ENCODE measurements at regions not wholly inside any gene's neighbourhood (a gene's known extent, or its start where the extent isn't known, plus 50 kb on each side); places are given as distances from the start of the nearest gene placed in this dataset.

- no peak overlapping the region for H3K27ac Mint-ChIP-seq (ENCODE audit: unreplicated experiment)
- DNase-seq = no peak
- no peak for TF ChIP-seq CTCF (IDR thresholded peaks at IDR 0.05; ENCODE audit: partially characterized antibody, unreplicated experiment)
These were observed 557.0 kb downstream of the SLC6A15 start for GRCh38 chr12:84355561-84355960.

DNA sequence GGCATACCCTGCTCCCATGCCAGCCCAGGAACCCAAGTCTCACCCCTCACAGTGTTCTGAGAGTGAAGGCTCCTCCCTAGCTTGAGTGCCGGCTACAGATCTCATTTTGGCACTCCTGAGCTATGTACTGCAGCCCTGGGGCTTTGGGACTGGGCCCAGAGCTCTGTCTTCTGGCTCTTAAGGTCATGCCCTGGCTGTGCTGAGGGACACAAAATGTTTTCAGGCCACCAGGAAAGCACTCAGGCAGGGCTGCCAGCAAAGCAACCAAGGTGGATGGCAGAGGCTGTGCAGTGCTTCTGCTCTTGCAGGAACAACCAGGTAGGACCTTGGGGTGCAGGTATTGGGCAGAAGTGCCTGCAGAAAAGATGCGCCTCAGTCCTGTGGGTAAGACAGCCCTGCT is 564.0 kb downstream of the SLC6A15 start:
- no peak for DNase-seq
- H3K36me3 Mint-ChIP-seq (ENCODE audit: unreplicated experiment) = peaks cover 4% of the 10 kb centered on the region
- H3K4me3 Mint-ChIP-seq (ENCODE audit: unreplicated experiment) = no peak overlapping the region
- peaks cover 10% of the 10 kb centered on the region for H3K4me1 Mint-ChIP-seq (ENCODE audit: low read depth, unreplicated experiment)
- no peaks in the 10 kb centered on the region for H3K27me3 Mint-ChIP-seq (ENCODE audit: unreplicated experiment)
- no peak for TF ChIP-seq CTCF (IDR thresholded peaks at IDR 0.05; ENCODE audit: partially characterized antibody, unreplicated experiment)
- H3K27ac Mint-ChIP-seq (ENCODE audit: unreplicated experiment) = no peak overlapping the region
- no peaks in the 10 kb centered on the region for H3K9me3 Mint-ChIP-seq (ENCODE audit: unreplicated experiment)

More at GRCh38 chr12:84355561-84355960, 557.0 kb downstream of the SLC6A15 start:
- Mint-ChIP-seq H3K4me1 (ENCODE audit: low read depth, unreplicated experiment) (peaks cover 9% of the 10 kb centered on the region), H3K4me3 (ENCODE audit: unreplicated experiment) (no peak overlapping the region), H3K9me3 (ENCODE audit: unreplicated experiment) (peaks cover 2% of the 10 kb centered on the region), H3K27me3 (ENCODE audit: unreplicated experiment) (no peaks in the 10 kb centered on the region), H3K36me3 (ENCODE audit: unreplicated experiment) (no peaks in the 10 kb centered on the region)

DNA sequence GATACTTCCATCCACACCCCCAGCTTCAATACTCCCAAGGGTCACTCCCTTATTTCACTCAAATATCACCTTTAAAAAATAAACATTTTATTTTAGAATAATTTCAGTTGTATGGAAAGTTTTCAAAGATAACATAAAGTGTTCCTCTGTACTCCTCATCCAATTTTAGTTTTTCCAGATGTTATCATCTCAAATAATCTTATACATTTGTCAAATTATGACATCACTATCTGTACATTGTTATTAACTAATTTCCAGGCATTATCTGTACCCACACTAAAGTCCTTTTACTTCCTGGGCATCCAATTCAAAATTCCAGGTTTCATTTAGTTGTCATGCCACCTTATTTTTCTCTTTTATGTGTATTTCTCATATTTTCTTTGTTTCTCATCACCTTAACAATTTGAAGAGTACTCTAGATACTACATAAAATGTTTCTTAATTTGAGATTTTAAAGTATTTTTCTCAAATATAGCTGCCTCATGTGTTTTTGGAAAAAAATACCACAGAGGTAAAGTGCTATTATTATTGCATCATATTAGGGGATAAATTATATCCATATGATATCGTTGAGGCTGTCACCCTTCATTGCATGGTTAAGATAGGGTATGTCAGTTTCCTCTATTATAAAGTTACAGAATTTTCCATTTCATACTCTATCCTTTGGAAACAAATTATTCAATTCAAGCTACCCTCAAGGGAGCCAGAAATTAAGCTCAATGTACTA is 571.0 kb downstream of the SLC6A15 start:
- Mint-ChIP-seq H3K9me3 (ENCODE audit: unreplicated experiment) (peaks cover 2% of the 10 kb centered on the region), H3K4me1 (ENCODE audit: low read depth, unreplicated experiment) (no peaks in the 10 kb centered on the region), H3K4me3 (ENCODE audit: unreplicated experiment) (no peak overlapping the region), H3K27me3 (ENCODE audit: unreplicated experiment) (no peaks in the 10 kb centered on the region), H3K27ac (ENCODE audit: unreplicated experiment) (no peak overlapping the region), H3K36me3 (ENCODE audit: unreplicated experiment) (peaks cover 4% of the 10 kb centered on the region)
- TF ChIP-seq CTCF (IDR thresholded peaks at IDR 0.05; ENCODE audit: partially characterized antibody, unreplicated experiment) = no peak
- no peak for DNase-seq

DNA sequence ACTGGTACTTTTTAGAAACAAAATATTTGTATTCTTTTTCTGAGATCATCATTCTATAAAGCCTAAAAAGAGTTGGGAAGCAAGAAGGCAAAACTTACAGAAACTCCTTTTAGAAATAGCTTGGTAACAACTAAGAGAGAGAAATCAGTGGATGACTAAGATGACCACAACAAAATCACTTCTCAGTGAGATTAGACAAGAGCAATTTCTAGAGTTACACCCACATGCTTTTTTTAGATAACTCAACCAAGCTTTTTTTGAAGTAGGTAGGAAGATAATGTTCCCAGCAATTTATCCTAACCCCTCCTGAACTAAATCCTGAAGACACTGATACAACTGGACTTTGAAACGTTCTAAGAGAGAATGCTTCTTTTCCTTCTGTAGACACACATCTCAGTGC is 576.4 kb downstream of the SLC6A15 start:
- Mint-ChIP-seq H3K27me3 (ENCODE audit: unreplicated experiment) (no peaks in the 10 kb centered on the region), H3K4me3 (ENCODE audit: unreplicated experiment) (no peak overlapping the region), H3K27ac (ENCODE audit: unreplicated experiment) (no peak overlapping the region), H3K9me3 (ENCODE audit: unreplicated experiment) (peaks cover 2% of the 10 kb centered on the region), H3K36me3 (ENCODE audit: unreplicated experiment) (no peaks in the 10 kb centered on the region), H3K4me1 (ENCODE audit: low read depth, unreplicated experiment) (no peaks in the 10 kb centered on the region)
- DNase-seq = no peak
- no peak for TF ChIP-seq CTCF (IDR thresholded peaks at IDR 0.05; ENCODE audit: partially characterized antibody, unreplicated experiment)

DNA sequence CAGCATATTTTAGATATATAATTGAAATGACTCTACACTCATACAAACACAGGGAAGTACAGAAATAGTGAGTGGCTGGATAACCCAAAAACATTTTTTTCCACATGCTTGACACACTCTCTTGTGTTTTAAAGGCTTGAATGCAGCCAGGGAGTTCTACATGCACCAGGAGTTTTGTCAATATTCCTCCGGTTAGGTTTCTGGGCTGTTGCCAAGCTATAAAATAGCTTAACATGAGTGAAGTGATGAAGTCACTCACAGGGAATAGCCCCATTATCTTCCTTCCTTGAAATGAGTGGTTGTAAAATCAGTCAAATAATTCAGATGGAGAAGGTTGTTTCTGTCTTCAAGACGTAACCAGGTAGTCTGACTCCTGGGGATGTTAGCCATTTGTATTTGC is 582.7 kb downstream of the SLC6A15 start:
- H3K27me3 Mint-ChIP-seq (ENCODE audit: unreplicated experiment) = no peaks in the 10 kb centered on the region
- DNase-seq = no peak
- no peaks in the 10 kb centered on the region for H3K4me1 Mint-ChIP-seq (ENCODE audit: low read depth, unreplicated experiment)
- no peak overlapping the region for H3K27ac Mint-ChIP-seq (ENCODE audit: unreplicated experiment)
- no peaks in the 10 kb centered on the region for H3K36me3 Mint-ChIP-seq (ENCODE audit: unreplicated experiment)
- TF ChIP-seq CTCF (IDR thresholded peaks at IDR 0.05; ENCODE audit: partially characterized antibody, unreplicated experiment) = no peak
- no peak overlapping the region for H3K4me3 Mint-ChIP-seq (ENCODE audit: unreplicated experiment)
- no peaks in the 10 kb centered on the region for H3K9me3 Mint-ChIP-seq (ENCODE audit: unreplicated experiment)

Measured in glutamatergic neuron (in vitro differentiated cells).